ENCODE measurements at regions not wholly inside any gene's neighbourhood (a gene's known extent, or its start where the extent isn't known, plus 50 kb on each side); places are given as distances from the start of the nearest gene placed in this dataset.
A peak's percentile ranks its signal among the peaks of the same experiment; 100 is the strongest.

- peak; percentile 55 for DNase-seq (ENCODE audit: low read depth)
- H3K4me3 ChIP-seq (ENCODE audit: low read depth, low read length): no peak overlapping the region
Measured at GRCh38 chr10:62895063-62895462, 78.9 kb upstream of the EGR2 start.

- no peak for DNase-seq (ENCODE audit: low read depth)
- no peak overlapping the region for H3K4me3 ChIP-seq (ENCODE audit: low read depth, low read length)
Measured at GRCh38 chr10:62894156-62894555, 78.0 kb upstream of the EGR2 start.

GRCh38 chr10:62893036-62893435 lies 76.9 kb upstream of the EGR2 start:
- no peak for DNase-seq (ENCODE audit: low read depth)
- no peak overlapping the region for H3K4me3 ChIP-seq (ENCODE audit: low read depth, low read length)

- no peak overlapping the region for H3K4me3 ChIP-seq (ENCODE audit: low read depth, low read length)
- no peak for DNase-seq (ENCODE audit: low read depth)
Measured at GRCh38 chr10:62890395-62890794, 74.2 kb upstream of the EGR2 start.

- no peak for DNase-seq (ENCODE audit: low read depth)
- H3K4me3 ChIP-seq (ENCODE audit: low read depth, low read length): no peak overlapping the region
Measured at GRCh38 chr10:62887642-62888041, 71.5 kb upstream of the EGR2 start.

GRCh38 chr10:62885684-62886461 lies 69.7 kb upstream of the EGR2 start:
- H3K4me3 ChIP-seq (ENCODE audit: low read depth, low read length): no peak overlapping the region
- peak; percentile 52 for DNase-seq (ENCODE audit: low read depth)

GRCh38 chr10:62880162-62880561 lies 64.0 kb upstream of the EGR2 start:
- no peak overlapping the region for H3K4me3 ChIP-seq (ENCODE audit: low read depth, low read length)
- no peak for DNase-seq (ENCODE audit: low read depth)

- no peak overlapping the region for H3K4me3 ChIP-seq (ENCODE audit: low read depth, low read length)
- no peak for DNase-seq (ENCODE audit: low read depth)
Measured at GRCh38 chr10:62873866-62874265, 57.7 kb upstream of the EGR2 start.

GRCh38 chr10:62870866-62871265 lies 54.7 kb upstream of the EGR2 start:
- no peak overlapping the region for H3K4me3 ChIP-seq (ENCODE audit: low read depth, low read length)
- DNase-seq (ENCODE audit: low read depth): no peak

GRCh38 chr10:62869958-62870357 lies 53.8 kb upstream of the EGR2 start:
- no peak for DNase-seq (ENCODE audit: low read depth)
- no peak overlapping the region for H3K4me3 ChIP-seq (ENCODE audit: low read depth, low read length)

GRCh38 chr10:62866941-62867340 lies 50.8 kb upstream of the EGR2 start:
- H3K4me3 ChIP-seq (ENCODE audit: low read depth, low read length): no peak overlapping the region
- no peak for DNase-seq (ENCODE audit: low read depth)

GRCh38 chr10:62866451-62866850 lies 50.3 kb upstream of the EGR2 start:
- H3K4me3 ChIP-seq (ENCODE audit: low read depth, low read length): no peak overlapping the region

More at GRCh38 chr10:62866451-62866850, 50.3 kb upstream of the EGR2 start:
- DNase-seq (ENCODE audit: low read depth): no peak
